ENCODE measurements at regions not wholly inside any gene's neighbourhood (a gene's known extent, or its start where the extent isn't known, plus 50 kb on each side); places are given as distances from the start of the nearest gene placed in this dataset.

GRCh38 chr3:22377421-22377820, 626.4 kb upstream of the ZNF385D start:
- POLR2A ChIA-PET: no interaction called here
- TF ChIP-seq ZSCAN30 (tag by site-specific recombination; IDR thresholded peaks at IDR 0.05) (no peak), ZNF654 (tag by site-specific recombination; IDR thresholded peaks at IDR 0.05; ENCODE audit: low read depth) (no peak), ZNF157 (tag by site-specific recombination; IDR thresholded peaks at IDR 0.05) (no peak), PATZ1 (tag by site-specific recombination; IDR thresholded peaks at IDR 0.05) (no peak), ZNF514 (tag by site-specific recombination; IDR thresholded peaks at IDR 0.05) (no peak), ZNF280C (tag by site-specific recombination; IDR thresholded peaks at IDR 0.05) (no peak), ZNF658 (tag by site-specific recombination; IDR thresholded peaks at IDR 0.05) (no peak), ZNF785 (tag by site-specific recombination; IDR thresholded peaks at IDR 0.05) (no peak), ZNF138 (tag by site-specific recombination; IDR thresholded peaks at IDR 0.05; ENCODE audit: borderline replicate concordance) (no peak), RBAK (tag by site-specific recombination; IDR thresholded peaks at IDR 0.05) (no peak), ZBTB6 (tag by site-specific recombination; IDR thresholded peaks at IDR 0.05) (no peak), ZFHX2 (tag by site-specific recombination; conservative IDR thresholded peaks at IDR 0.05) (no peak)

GRCh38 chr3:22378869-22379268, 627.9 kb upstream of the ZNF385D start:
- Histone ChIP-seq H3K4me3 (ENCODE audit: low read depth, low read length) (no peak overlapping the region), H3K36me3 (ENCODE audit: control insufficient read depth in 2 of 2, insufficient read depth in 1 of 2, low read length in 2 of 2) (no peaks in the 10 kb centered on the region), H3K9me3 (ENCODE audit: control insufficient read depth, insufficient read depth, low read depth, low read length) (no peaks in the 10 kb centered on the region), H3K27ac (ENCODE audit: extremely low read depth, low read depth, low read length) (no peak overlapping the region), H3K4me1 (ENCODE audit: control insufficient read depth, insufficient read depth, low read length) (no peaks in the 10 kb centered on the region)
- ChIA-PET CTCF (no interaction called here), POLR2A (no interaction called here)
- TF ChIP-seq ZNF521 (tag by site-specific recombination; IDR thresholded peaks at IDR 0.05) (no peak), YY2 (tag by site-specific recombination; IDR thresholded peaks at IDR 0.05) (no peak), ZNF24 (tag by site-specific recombination; IDR thresholded peaks at IDR 0.05) (no peak), EGR2 (tag by site-specific recombination; IDR thresholded peaks at IDR 0.05; ENCODE audit: low read depth) (no peak), KLF9 (tag by site-specific recombination; IDR thresholded peaks at IDR 0.05; ENCODE audit: low read depth) (no peak), ZNF530 (tag by site-specific recombination; IDR thresholded peaks at IDR 0.05; ENCODE audit: low read depth) (no peak), SP7 (tag by site-specific recombination; IDR thresholded peaks at IDR 0.05) (no peak), ZBTB49 (tag by site-specific recombination; IDR thresholded peaks at IDR 0.05; ENCODE audit: low read depth) (no peak), ZNF692 (tag by site-specific recombination; IDR thresholded peaks at IDR 0.05) (no peak), ZNF548 (tag by site-specific recombination; IDR thresholded peaks at IDR 0.05) (no peak), ZFP41 (tag by site-specific recombination; IDR thresholded peaks at IDR 0.05; ENCODE audit: borderline replicate concordance) (no peak), SP2 (tag by site-specific recombination; IDR thresholded peaks at IDR 0.05) (no peak), ZNF133 (tag by site-specific recombination; IDR thresholded peaks at IDR 0.05) (no peak), ZNF350 (tag by site-specific recombination; IDR thresholded peaks at IDR 0.05) (no peak)

More at GRCh38 chr3:22377421-22377820, 626.4 kb upstream of the ZNF385D start:
- Histone ChIP-seq H3K9me3 (ENCODE audit: control insufficient read depth, insufficient read depth, low read depth, low read length) (no peaks in the 10 kb centered on the region), H3K27ac (ENCODE audit: extremely low read depth, low read depth, low read length) (no peak overlapping the region), H3K4me1 (ENCODE audit: control insufficient read depth, insufficient read depth, low read length) (no peaks in the 10 kb centered on the region), H3K36me3 (ENCODE audit: control insufficient read depth in 2 of 2, insufficient read depth in 1 of 2, low read length in 2 of 2) (no peaks in the 10 kb centered on the region), H3K4me3 (ENCODE audit: low read depth, low read length) (no peak overlapping the region)
- CTCF ChIA-PET: no interaction called here

All from HEK293 (cell line).